HEK293T (cell line): ENCODE measurements at regions not wholly inside any gene's neighbourhood (a gene's known extent, or its start where the extent isn't known, plus 50 kb on each side); places are given as distances from the start of the nearest gene placed in this dataset.

Experiments
- CTCF ChIA-PET: fragments of 350-600 bp; formaldehyde crosslinking; extraction: SDS; loops from one replicate; lab custom pipeline; 2021; ENCODE audit warnings: antibody characterized with exemption, inconsistent platforms; lab: Yijun Ruan, JAX
- POLR2A ChIA-PET: fragments of 350-600 bp; formaldehyde crosslinking; extraction: SDS; loops from one replicate; lab custom pipeline; 2020; ENCODE audit warnings: antibody characterized with exemption, inconsistent platforms; lab: Yijun Ruan, JAX
- DNase-seq: peaks from one replicate; pipeline ENCODE4 v3.0.0; 2012; ENCODE audit warnings: mixed read lengths; ENCODE audit errors: extremely low spot score
- ARNT ChIP-seq: fragments of 450-650 bp; IDR thresholded peaks from 2 replicates; pipeline ENCODE4 v1.6.1; 2017; ENCODE audit warnings: mild to moderate bottlenecking
- BHLHE40 ChIP-seq: fragments of 450-650 bp; IDR thresholded peaks from 2 replicates; pipeline ENCODE4 v1.6.1; 2016; ENCODE audit warnings: mild to moderate bottlenecking, moderate library complexity, borderline replicate concordance
- CTBP1 ChIP-seq: fragments of 450-650 bp; IDR thresholded peaks from 2 replicates; pipeline ENCODE4 v1.6.1; 2016; ENCODE audit warnings: borderline replicate concordance
- ELF4 ChIP-seq: fragments of 450-650 bp; IDR thresholded peaks from 2 replicates; pipeline ENCODE4 v1.6.1; 2017; ENCODE audit warnings: antibody characterized with exemption
- FOXA1 ChIP-seq: fragments of 450-650 bp; IDR thresholded peaks from 2 replicates; pipeline ENCODE4 v1.6.1; 2016; ENCODE audit warnings: mild to moderate bottlenecking
- FOXK2 ChIP-seq: fragments of 450-650 bp; IDR thresholded peaks from 2 replicates; pipeline ENCODE4 v1.6.1; 2016; ENCODE audit warnings: mild to moderate bottlenecking
- FOXM1 ChIP-seq: fragments of 450-650 bp; IDR thresholded peaks from 2 replicates; pipeline ENCODE4 v1.6.1; 2017; ENCODE audit warnings: mild to moderate bottlenecking, borderline replicate concordance
- HDGF ChIP-seq: fragments of 450-650 bp; IDR thresholded peaks from 2 replicates; pipeline ENCODE4 v1.6.1; 2017; ENCODE audit warnings: antibody characterized with exemption, borderline replicate concordance
- L3MBTL2 ChIP-seq: fragments of 450-650 bp; conservative IDR thresholded peaks from 2 replicates; pipeline ENCODE4 v1.6.1; 2016; ENCODE audit warnings: mild to moderate bottlenecking
- LEF1 ChIP-seq: fragments of 450-650 bp; IDR thresholded peaks from 2 replicates; pipeline ENCODE4 v1.6.1; 2017; ENCODE audit warnings: mild to moderate bottlenecking, borderline replicate concordance
- NFRKB ChIP-seq: fragments of 450-650 bp; IDR thresholded peaks from 2 replicates; pipeline ENCODE4 v1.6.1; 2016; ENCODE audit warnings: mild to moderate bottlenecking, moderate library complexity
- SP1 ChIP-seq: fragments of 450-650 bp; IDR thresholded peaks from 2 replicates; pipeline ENCODE4 v1.6.1; 2017
- SUZ12 ChIP-seq: fragments of 450-650 bp; IDR thresholded peaks from 2 replicates; pipeline ENCODE4 v1.6.1; 2016; ENCODE audit warnings: mild to moderate bottlenecking
- TARDBP ChIP-seq: fragments of 450-650 bp; IDR thresholded peaks from 2 replicates; pipeline ENCODE4 v1.6.1; 2016
- ZNF384 ChIP-seq: fragments of 450-650 bp; IDR thresholded peaks from 2 replicates; pipeline ENCODE4 v1.6.1; 2016
- TF ChIP-seq, protein P1 (sequence below): fragments of 450-650 bp; IDR thresholded peaks from 2 replicates; pipeline ENCODE4 v1.6.1; 2016

- POLR2A ChIA-PET: no interaction called here
- no peak for TF ChIP-seq ARNT
- TF ChIP-seq ELF4: no peak
- TF ChIP-seq, protein P1, sequence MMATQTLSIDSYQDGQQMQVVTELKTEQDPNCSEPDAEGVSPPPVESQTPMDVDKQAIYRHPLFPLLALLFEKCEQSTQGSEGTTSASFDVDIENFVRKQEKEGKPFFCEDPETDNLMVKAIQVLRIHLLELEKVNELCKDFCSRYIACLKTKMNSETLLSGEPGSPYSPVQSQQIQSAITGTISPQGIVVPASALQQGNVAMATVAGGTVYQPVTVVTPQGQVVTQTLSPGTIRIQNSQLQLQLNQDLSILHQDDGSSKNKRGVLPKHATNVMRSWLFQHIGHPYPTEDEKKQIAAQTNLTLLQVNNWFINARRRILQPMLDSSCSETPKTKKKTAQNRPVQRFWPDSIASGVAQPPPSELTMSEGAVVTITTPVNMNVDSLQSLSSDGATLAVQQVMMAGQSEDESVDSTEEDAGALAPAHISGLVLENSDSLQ: no peak
- no peak for TF ChIP-seq TARDBP
- TF ChIP-seq FOXK2: no peak
- no peak for TF ChIP-seq LEF1
- no peak for TF ChIP-seq FOXM1
- TF ChIP-seq FOXA1: no peak
- TF ChIP-seq SUZ12: no peak
- TF ChIP-seq BHLHE40: no peak
- TF ChIP-seq CTBP1: no peak
- no peak for TF ChIP-seq SP1
- no peak for TF ChIP-seq NFRKB
- TF ChIP-seq L3MBTL2: no peak
- no peak for TF ChIP-seq HDGF
- no peak for TF ChIP-seq ZNF384
- CTCF ChIA-PET: no interaction called here
- no peak for DNase-seq
These were observed 54.9 kb downstream of the KLHDC7A start for GRCh38 chr1:18535391-18536210.

DNA sequence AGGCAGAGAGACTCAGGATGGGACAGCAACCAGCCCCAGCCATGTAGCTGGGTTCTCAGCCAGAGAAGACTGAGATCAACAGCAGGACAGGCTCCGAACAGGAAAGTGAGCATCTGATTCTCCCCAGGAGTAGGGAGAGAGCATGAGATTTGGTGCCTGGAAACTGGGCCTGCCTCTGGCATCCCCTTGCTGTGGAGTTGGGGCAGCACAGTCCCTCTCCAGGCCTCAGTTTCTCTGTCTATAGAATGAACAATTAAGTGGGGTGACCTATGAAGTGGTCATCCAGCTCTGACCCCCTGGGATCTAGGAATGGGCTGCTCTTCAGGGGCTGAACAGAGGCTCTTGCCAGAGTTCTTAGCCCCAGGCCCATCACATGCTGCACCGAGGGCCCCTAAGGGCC, 55.6 kb downstream of the KLHDC7A start:
- TF ChIP-seq FOXM1: no peak
- no peak for TF ChIP-seq LEF1
- no peak for TF ChIP-seq ELF4
- TF ChIP-seq FOXA1: no peak
- TF ChIP-seq L3MBTL2: no peak
- no peak for TF ChIP-seq SP1
- TF ChIP-seq ZNF384: no peak
- no peak for TF ChIP-seq TARDBP
- TF ChIP-seq, protein P1: no peak
- TF ChIP-seq FOXK2: no peak
- no peak for DNase-seq
- POLR2A ChIA-PET: no interaction called here
- CTCF ChIA-PET: no interaction called here

DNA sequence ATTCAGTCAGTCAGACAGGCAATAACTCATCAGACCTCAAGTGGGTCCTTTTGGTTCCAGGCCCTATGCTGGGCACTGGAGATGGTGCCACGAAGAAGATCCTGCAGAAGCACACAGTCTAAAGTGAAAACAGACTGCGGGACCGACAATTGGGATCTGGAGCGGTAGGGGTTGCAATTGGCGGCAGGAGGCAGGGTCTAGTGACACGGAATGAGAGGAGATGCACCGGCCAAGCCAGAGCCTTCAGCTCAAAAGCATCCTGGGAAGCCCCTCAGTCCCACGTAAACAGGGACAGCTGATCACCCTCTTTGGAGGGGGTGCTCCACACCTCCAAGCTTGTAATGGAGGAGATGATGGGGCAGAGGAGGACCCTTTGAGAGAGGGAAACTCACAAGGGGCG, 56.2 kb downstream of the KLHDC7A start:
- no peak for DNase-seq
- ChIA-PET POLR2A (no interaction called here), CTCF (no interaction called here)
- no peak for TF ChIP-seq SUZ12

DNA sequence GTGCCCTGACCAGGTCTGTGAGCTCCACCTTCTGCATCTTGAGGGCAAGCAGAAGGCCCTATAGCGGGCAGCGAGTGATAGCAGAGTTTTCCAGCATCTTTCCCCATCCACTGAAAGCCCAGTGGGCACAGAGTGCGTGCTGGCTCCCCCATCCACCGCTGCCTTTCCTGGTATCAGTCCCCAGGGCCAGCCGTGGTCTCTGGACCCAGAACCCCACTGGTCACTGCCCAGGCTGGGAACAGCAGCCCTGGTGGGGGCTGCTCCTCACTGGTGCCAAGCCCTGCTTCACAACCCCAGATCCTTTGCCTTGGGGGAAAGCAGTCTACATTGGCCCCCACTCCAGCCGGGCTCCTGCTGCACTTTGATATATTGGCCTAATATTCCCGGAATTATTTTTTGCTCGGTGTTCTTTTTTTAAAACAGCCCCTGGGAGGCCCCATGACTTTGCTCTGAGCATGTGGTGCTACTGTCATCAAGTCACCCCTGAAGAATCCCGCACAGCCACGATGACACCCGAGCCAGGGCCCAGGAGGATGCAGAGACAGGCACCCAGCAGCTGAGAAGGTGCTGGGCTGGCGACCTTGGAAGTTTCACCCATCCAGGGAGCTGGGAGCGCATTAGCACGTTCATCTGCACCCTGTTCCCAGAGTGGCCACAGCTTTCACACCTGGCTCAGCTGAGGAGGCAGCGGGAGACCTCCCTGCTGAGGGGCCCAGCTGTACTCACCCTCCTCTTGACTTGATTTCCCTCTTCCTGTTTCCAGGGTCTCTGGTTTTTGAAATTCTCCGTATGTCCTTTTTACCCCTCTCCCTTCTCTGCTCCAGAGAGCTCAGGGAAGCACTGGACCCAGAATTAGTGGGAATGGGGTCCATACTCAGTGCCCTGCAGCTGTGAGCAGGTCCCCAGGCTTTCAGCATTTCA, 56.9 kb downstream of the KLHDC7A start:
- TF ChIP-seq ZNF384 (no peak), BHLHE40 (no peak), ELF4 (no peak), ARNT (no peak), FOXK2 (no peak), L3MBTL2 (no peak), SP1 (no peak), CTBP1 (no peak), TARDBP (no peak), FOXM1 (no peak), HDGF (no peak), LEF1 (no peak), NFRKB (no peak), SUZ12 (no peak), FOXA1 (no peak)
- TF ChIP-seq, protein P1: no peak
- ChIA-PET CTCF (no interaction called here), POLR2A (no interaction called here)
- no peak for DNase-seq

GRCh38 chr1:18539171-18539570, 58.4 kb downstream of the KLHDC7A start:
- TF ChIP-seq L3MBTL2 (no peak), FOXA1 (no peak), CTBP1 (no peak), FOXK2 (no peak), ELF4 (no peak), SP1 (no peak), ARNT (no peak), ZNF384 (no peak), LEF1 (no peak), TARDBP (no peak)
- TF ChIP-seq, protein P1: no peak
- no peak for DNase-seq
- POLR2A ChIA-PET: no interaction called here
- CTCF ChIA-PET: interaction anchor here (0.7 kb wide), 1 partner anchor 36 kb away, joined by 3 read pairs; no protein-coding TSS in a partner anchor
